CD14-positive monocyte (primary cell): ENCODE measurements at regions not wholly inside any gene's neighbourhood (a gene's known extent, or its start where the extent isn't known, plus 50 kb on each side); places are given as distances from the start of the nearest gene placed in this dataset.

Experiments used
- DNase-seq, 3 donors: peaks; one replicate each; pipeline ENCODE4 v3.0.0-alpha.2; 2011 to 2022
- H2AFZ ChIP-seq: 2 replicates; pipeline ENCODE4 v1.6.0; 2012; ENCODE audit warnings: mild to moderate bottlenecking, low read depth, low read length, inconsistent platforms; ENCODE audit not compliant: insufficient read depth, poor library complexity, severe bottlenecking
- H3K27ac ChIP-seq, 2 donors: 1 replicate in 1 of 2; 2 replicates in 1 of 2; pipeline ENCODE4 v1.5.1; 2012 to 2013; ENCODE audit warnings: low read length in 2 of 2, control low read depth in 1 of 2, inconsistent platforms in 1 of 2, low read depth in 1 of 2, mild to moderate bottlenecking in 1 of 2
- H3K27me3 ChIP-seq, 2 donors: one replicate each; pipeline versions ENCODE4 v1.6.0 to v1.6.1; 2011 to 2013; ENCODE audit warnings: low read length in 2 of 2; ENCODE audit not compliant: control insufficient read depth in 2 of 2, insufficient read depth in 2 of 2
- H3K36me3 ChIP-seq, 2 donors: replicated peaks in 1 of 2; 1 replicate in 1 of 2; 2 replicates in 1 of 2; pipeline versions ENCODE4 v1.5.1 to v1.6.1; 2012 to 2013; ENCODE audit warnings: low read length in 2 of 2, control low read depth in 1 of 2, inconsistent platforms in 1 of 2, mild to moderate bottlenecking in 1 of 2; ENCODE audit not compliant: insufficient read depth in 2 of 2, control insufficient read depth in 1 of 2
- H3K4me1 ChIP-seq, 2 donors: 1 replicate in 1 of 2; 2 replicates in 1 of 2; pipeline versions ENCODE4 v1.5.1 to v1.6.1; 2012 to 2013; ENCODE audit warnings: low read length in 2 of 2, control low read depth in 1 of 2, inconsistent platforms in 1 of 2, mild to moderate bottlenecking in 1 of 2, moderate library complexity in 1 of 2; ENCODE audit not compliant: insufficient read depth in 2 of 2, control insufficient read depth in 1 of 2
- H3K4me2 ChIP-seq: replicated peaks from 2 replicates; pipeline ENCODE3; 2012; ENCODE audit warnings: low read length, moderate library complexity, mild to moderate bottlenecking; ENCODE audit not compliant: poor library complexity, severe bottlenecking; ENCODE audit errors: extremely low read depth
- H3K4me3 ChIP-seq, 3 experiments: fragments of 200-600 bp in 1 of 3; sonication (generic) in 1 of 3; replicated peaks in 1 of 3; 1 replicate in 2 of 3; 2 replicates in 1 of 3; pipeline ENCODE4 v1.5.1; 2011 to 2013; ENCODE audit warnings: low read length in 3 of 3, mild to moderate bottlenecking in 3 of 3, control low read depth in 2 of 3, low read depth in 2 of 3, inconsistent platforms in 1 of 3, moderate library complexity in 1 of 3
- H3K79me2 ChIP-seq: 2 replicates; pipeline ENCODE4 v1.6.0; 2012; ENCODE audit warnings: mild to moderate bottlenecking, control low read depth, inconsistent platforms, low read length, moderate library complexity; ENCODE audit not compliant: insufficient read depth
- H3K9ac ChIP-seq: 2 replicates; pipeline ENCODE4 v1.6.0; 2017; ENCODE audit warnings: low read length, mild to moderate bottlenecking; ENCODE audit not compliant: insufficient read depth, poor library complexity, severe bottlenecking
- H3K9me3 ChIP-seq, 2 donors: replicated peaks in 1 of 2; 1 replicate in 1 of 2; 2 replicates in 1 of 2; pipeline versions ENCODE4 v1.5.1 to v1.6.1; 2012 to 2013; ENCODE audit warnings: low read length in 2 of 2, control low read depth in 1 of 2; ENCODE audit not compliant: control insufficient read depth in 1 of 2, insufficient read depth in 1 of 2
- H4K20me1 ChIP-seq: 2 replicates; pipeline ENCODE4 v1.6.0; 2012; ENCODE audit warnings: mild to moderate bottlenecking, low read length, control low read depth, moderate library complexity; ENCODE audit not compliant: insufficient read depth
- H3K27ac Mint-ChIP-seq, 7 donors: one replicate each; pipeline ENCODE4 v1.8.0; 2020; ENCODE audit warnings: mild to moderate bottlenecking in 7 of 7, mixed read lengths in 7 of 7, moderate library complexity in 6 of 7, inconsistent platforms in 2 of 7
- H3K27me3 Mint-ChIP-seq, 3 donors: one replicate each; pipeline ENCODE4 v1.8.0; 2021 to 2022; ENCODE audit warnings: low read depth in 3 of 3, mild to moderate bottlenecking in 3 of 3, mixed read lengths in 3 of 3, moderate library complexity in 3 of 3, inconsistent platforms in 1 of 3
- H3K36me3 Mint-ChIP-seq, 2 donors: one replicate each; pipeline ENCODE4 v1.8.0; 2020; ENCODE audit warnings: mixed read lengths in 2 of 2, inconsistent platforms in 1 of 2, mild to moderate bottlenecking in 1 of 2
- H3K4me1 Mint-ChIP-seq: one replicate; pipeline ENCODE4 v1.8.0; 2020; ENCODE audit warnings: mild to moderate bottlenecking, mixed read lengths
- H3K4me3 Mint-ChIP-seq, 2 donors: one replicate each; pipeline ENCODE4 v1.8.0; 2020; ENCODE audit warnings: mild to moderate bottlenecking in 2 of 2, mixed read lengths in 2 of 2, moderate library complexity in 1 of 2
- H3K9me3 Mint-ChIP-seq, 7 donors: one replicate each; pipeline ENCODE4 v1.8.0; 2020 to 2022; ENCODE audit warnings: mixed read lengths in 7 of 7, mild to moderate bottlenecking in 6 of 7, moderate library complexity in 6 of 7, inconsistent platforms in 2 of 7
- CTCF ChIP-seq: fragments of 200-600 bp; IDR thresholded peaks from one replicate; pipeline ENCODE4 v1.8.0; 2022; ENCODE audit warnings: antibody characterized with exemption, mild to moderate bottlenecking
- WGBS: methylation state at CpG from one replicate; pipeline ENCODE4 v1.1.5; 2013; ENCODE audit warnings: missing lambda C conversion rate; ENCODE audit not compliant: insufficient coverage; 5-methylcytosine and 5-hydroxymethylcytosine counted together
- intact Hi-C, 2 donors: fragments of 100-400 bp; cut with micrococcal nuclease; formaldehyde crosslinking; loops; one replicate each; pipeline versions ENCODE4 v1.15.0 to v1.15.1; 2023

DNA sequence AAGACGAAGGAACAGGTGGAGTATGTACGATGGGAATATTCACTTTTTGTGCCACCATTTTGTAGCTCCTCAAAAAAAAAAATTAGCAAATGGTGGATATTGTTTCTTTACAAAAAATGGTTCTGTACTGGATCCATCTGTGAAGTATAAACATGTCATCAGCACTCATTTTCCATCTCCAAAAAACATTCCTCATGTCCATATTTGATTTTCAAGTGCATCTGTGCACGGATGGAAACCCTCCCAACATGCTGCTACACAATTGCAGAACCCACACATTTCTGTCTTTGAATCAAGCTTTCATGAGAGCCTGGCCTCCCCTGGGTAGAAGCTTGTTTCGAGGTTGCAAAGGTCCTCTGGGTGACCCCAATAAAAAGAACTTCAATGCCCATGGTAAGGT lies 59.6 kb upstream of the ZEB2 start:
- Histone ChIP-seq H3K4me1 (peaks cover 32 to 35% of the 10 kb centered on the region in 2 donors), H3K27ac (no peak overlapping the region), H4K20me1 (no peaks in the 10 kb centered on the region), H3K27me3 (no peaks in the 10 kb centered on the region), H2AFZ (no peak overlapping the region), H3K79me2 (no peaks in the 10 kb centered on the region), H3K9ac (no peak overlapping the region), H3K36me3 (no peaks in the 10 kb centered on the region), H3K4me3 (no peak overlapping the region), H3K9me3 (no peaks in the 10 kb centered on the region), H3K4me2 (no peak overlapping the region)
- DNase-seq: no peak
- Mint-ChIP-seq H3K4me1 (peaks cover 46% of the 10 kb centered on the region), H3K27me3 (peaks cover 1 to 5% (median 5%) of the 10 kb centered on the region in 3 donors), H3K36me3 (peaks cover 2% of the 10 kb centered on the region in 2 donors), H3K4me3 (no peak overlapping the region), H3K27ac (no peak overlapping the region), H3K9me3 (no peaks in the 10 kb centered on the region)
- TF ChIP-seq CTCF: no peak
- intact Hi-C loops: no loop called here
- 83% methylated on average over 1 of the region's 4 CpGs for WGBS

DNA sequence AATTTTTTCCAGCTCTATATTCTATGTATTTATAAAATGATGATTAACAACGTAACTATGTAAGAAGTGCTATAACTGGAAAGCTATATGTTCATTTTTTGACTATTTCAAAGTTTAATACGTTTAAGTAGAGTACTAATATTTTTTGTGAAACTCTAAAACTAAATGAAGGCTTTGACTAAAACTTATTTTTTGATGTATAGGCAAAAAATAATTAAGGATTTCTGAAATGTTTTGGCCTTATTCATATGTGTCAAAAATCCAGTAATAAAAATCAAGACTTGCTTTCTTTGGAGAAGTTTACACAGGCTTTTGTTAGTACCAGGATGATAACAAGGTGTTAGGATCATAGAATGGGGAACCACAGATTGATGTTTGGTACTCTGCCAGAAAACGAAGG lies 58.2 kb upstream of the ZEB2 start:
- Histone ChIP-seq H3K27me3 (no peaks in the 10 kb centered on the region), H3K79me2 (no peaks in the 10 kb centered on the region), H3K4me1 (peaks cover 27 to 29% of the 10 kb centered on the region in 2 donors), H4K20me1 (no peaks in the 10 kb centered on the region), H3K4me3 (no peak overlapping the region), H3K9me3 (no peaks in the 10 kb centered on the region), H3K36me3 (no peaks in the 10 kb centered on the region), H3K4me2 (no peak overlapping the region), H2AFZ (no peak overlapping the region), H3K27ac (no peak overlapping the region), H3K9ac (no peak overlapping the region)
- intact Hi-C loops: no loop called here
- WGBS: no CpG with 5 or more reads among the region's 3 CpGs
- H3K27ac Mint-ChIP-seq: no peak overlapping the region
- peaks cover 0 to 2% of the 10 kb centered on the region in 2 donors for H3K36me3 Mint-ChIP-seq
- no peak for TF ChIP-seq CTCF
- H3K9me3 Mint-ChIP-seq: peaks cover 0 to 1% (median 0%) of the 10 kb centered on the region in 7 donors
- peaks cover 36% of the 10 kb centered on the region for H3K4me1 Mint-ChIP-seq
- no peak for DNase-seq
- H3K27me3 Mint-ChIP-seq: peaks cover 0 to 5% (median 0%) of the 10 kb centered on the region in 3 donors
- no peak overlapping the region for H3K4me3 Mint-ChIP-seq
